ENCODE measurements at regions not wholly inside any gene's neighbourhood (a gene's known extent, or its start where the extent isn't known, plus 50 kb on each side); places are given as distances from the start of the nearest gene placed in this dataset.

GRCh38 chr12:46499901-46500300 lies 127.3 kb upstream of the SLC38A2 start:
- Histone ChIP-seq H3K27ac (ENCODE audit: low read length, poor library complexity, severe bottlenecking) (no peak overlapping the region), H3K9ac (ENCODE audit: low read length) (no peak overlapping the region), H3K36me3 (ENCODE audit: control insufficient read depth in 1 of 2, insufficient read depth in 2 of 2, low read depth in 1 of 2, low read length in 2 of 2) (no peaks in the 10 kb centered on the region), H4K91ac (ENCODE audit: low read length) (no peak overlapping the region), H3K9me3 (ENCODE audit: control insufficient read depth, low read length) (peaks cover 29% of the 10 kb centered on the region), H3K79me1 (replicated peaks; ENCODE audit: low read length, poor library complexity, severe bottlenecking) (peaks cover 1% of the 10 kb centered on the region), H2AK5ac (ENCODE audit: low read length, severe bottlenecking) (no peak overlapping the region), H2BK12ac (ENCODE audit: low read length in 2 of 2) (no peak overlapping the region), H3K4me3 (ENCODE audit: insufficient read depth in 1 of 2, low read depth in 1 of 2, low read length in 2 of 2) (no peak overlapping the region), H3K23ac (ENCODE audit: low read length in 2 of 2) (no peak overlapping the region), H3K4me1 (ENCODE audit: control insufficient read depth, insufficient read depth, low read depth, low read length) (peaks cover 5% of the 10 kb centered on the region), H2BK120ac (ENCODE audit: low read depth, low read length) (no peak overlapping the region), H3K27me3 (ENCODE audit: control insufficient read depth in 1 of 2, insufficient read depth in 1 of 2, low read length in 2 of 2) (no peaks in the 10 kb centered on the region), H2AFZ (ENCODE audit: low read depth, low read length) (no peak overlapping the region), H3K14ac (ENCODE audit: low read length in 2 of 2) (no peak overlapping the region), H2BK5ac (ENCODE audit: low read depth, low read length, poor library complexity, severe bottlenecking) (no peak overlapping the region), H3K18ac (ENCODE audit: low read depth in 1 of 2, low read length in 2 of 2) (no peak overlapping the region), H3K4ac (ENCODE audit: low read depth in 1 of 2, low read length in 2 of 2) (no peak overlapping the region), H3K4me2 (ENCODE audit: low read length, poor library complexity, severe bottlenecking) (no peak overlapping the region), H4K8ac (ENCODE audit: low read length) (no peak overlapping the region), H2BK15ac (ENCODE audit: low read depth, poor library complexity, severe bottlenecking) (no peak overlapping the region)
- WGBS: no CpG with 5 or more reads among the region's 2 CpGs
- DNase-seq: no peak

GRCh38 chr12:46499226-46499625 lies 126.7 kb upstream of the SLC38A2 start:
- Histone ChIP-seq H3K4me3 (ENCODE audit: insufficient read depth in 1 of 2, low read depth in 1 of 2, low read length in 2 of 2) (no peak overlapping the region), H3K4ac (ENCODE audit: low read depth in 1 of 2, low read length in 2 of 2) (no peak overlapping the region), H2AFZ (ENCODE audit: low read depth, low read length) (no peak overlapping the region), H2BK15ac (ENCODE audit: low read depth, poor library complexity, severe bottlenecking) (no peak overlapping the region), H3K9me3 (ENCODE audit: control insufficient read depth, low read length) (peaks cover 29% of the 10 kb centered on the region), H3K14ac (ENCODE audit: low read length in 2 of 2) (no peak overlapping the region), H3K79me1 (replicated peaks; ENCODE audit: low read length, poor library complexity, severe bottlenecking) (peaks cover 1% of the 10 kb centered on the region), H2BK12ac (ENCODE audit: low read length in 2 of 2) (no peak overlapping the region), H3K36me3 (ENCODE audit: control insufficient read depth in 1 of 2, insufficient read depth in 2 of 2, low read depth in 1 of 2, low read length in 2 of 2) (no peaks in the 10 kb centered on the region), H4K91ac (ENCODE audit: low read length) (no peak overlapping the region), H3K23ac (ENCODE audit: low read length in 2 of 2) (no peak overlapping the region), H3K27ac (ENCODE audit: low read length, poor library complexity, severe bottlenecking) (no peak overlapping the region), H3K4me2 (ENCODE audit: low read length, poor library complexity, severe bottlenecking) (no peak overlapping the region), H4K8ac (ENCODE audit: low read length) (no peak overlapping the region), H3K18ac (ENCODE audit: low read depth in 1 of 2, low read length in 2 of 2) (no peak overlapping the region), H2BK5ac (ENCODE audit: low read depth, low read length, poor library complexity, severe bottlenecking) (no peak overlapping the region), H2AK5ac (ENCODE audit: low read length, severe bottlenecking) (no peak overlapping the region), H3K27me3 (ENCODE audit: control insufficient read depth in 1 of 2, insufficient read depth in 1 of 2, low read length in 2 of 2) (no peaks in the 10 kb centered on the region), H2BK120ac (ENCODE audit: low read depth, low read length) (no peak overlapping the region), H3K4me1 (ENCODE audit: control insufficient read depth, insufficient read depth, low read depth, low read length) (peaks cover 5% of the 10 kb centered on the region), H3K9ac (ENCODE audit: low read length) (no peak overlapping the region)
- no peak for DNase-seq
- 100% methylated on average over 1 of the region's 1 CpG for WGBS

- H3K14ac ChIP-seq (ENCODE audit: low read length in 2 of 2): no peak overlapping the region
- no peak overlapping the region for H3K27ac ChIP-seq (ENCODE audit: low read length, poor library complexity, severe bottlenecking)
- no peaks in the 10 kb centered on the region for H3K36me3 ChIP-seq (ENCODE audit: control insufficient read depth in 1 of 2, insufficient read depth in 2 of 2, low read depth in 1 of 2, low read length in 2 of 2)
- H2BK12ac ChIP-seq (ENCODE audit: low read length in 2 of 2): no peak overlapping the region
- H3K4me3 ChIP-seq (ENCODE audit: insufficient read depth in 1 of 2, low read depth in 1 of 2, low read length in 2 of 2): no peak overlapping the region
- H3K4me2 ChIP-seq (ENCODE audit: low read length, poor library complexity, severe bottlenecking): no peak overlapping the region
- no peak overlapping the region for H4K91ac ChIP-seq (ENCODE audit: low read length)
- H2BK15ac ChIP-seq (ENCODE audit: low read depth, poor library complexity, severe bottlenecking): no peak overlapping the region
- no peak overlapping the region for H3K4ac ChIP-seq (ENCODE audit: low read depth in 1 of 2, low read length in 2 of 2)
- peaks cover 1% of the 10 kb centered on the region for H3K79me1 ChIP-seq (replicated peaks; ENCODE audit: low read length, poor library complexity, severe bottlenecking)
- no peak for DNase-seq
- peaks cover 18% of the 10 kb centered on the region for H3K9me3 ChIP-seq (ENCODE audit: control insufficient read depth, low read length)
- no peak overlapping the region for H2AK5ac ChIP-seq (ENCODE audit: low read length, severe bottlenecking)
- no peaks in the 10 kb centered on the region for H3K27me3 ChIP-seq (ENCODE audit: control insufficient read depth in 1 of 2, insufficient read depth in 1 of 2, low read length in 2 of 2)
- peaks cover 5% of the 10 kb centered on the region for H3K4me1 ChIP-seq (ENCODE audit: control insufficient read depth, insufficient read depth, low read depth, low read length)
- no peak overlapping the region for H2AFZ ChIP-seq (ENCODE audit: low read depth, low read length)
- WGBS: no CpG with 5 or more reads among the region's 1 CpG
- no peak overlapping the region for H2BK5ac ChIP-seq (ENCODE audit: low read depth, low read length, poor library complexity, severe bottlenecking)
- no peak overlapping the region for H3K18ac ChIP-seq (ENCODE audit: low read depth in 1 of 2, low read length in 2 of 2)
- H4K8ac ChIP-seq (ENCODE audit: low read length): no peak overlapping the region
- H3K9ac ChIP-seq (ENCODE audit: low read length): no peak overlapping the region
- H3K23ac ChIP-seq (ENCODE audit: low read length in 2 of 2): no peak overlapping the region
- H2BK120ac ChIP-seq (ENCODE audit: low read depth, low read length): no peak overlapping the region
Measured at GRCh38 chr12:46497739-46498138, 125.2 kb upstream of the SLC38A2 start.

GRCh38 chr12:46494424-46494823 lies 121.9 kb upstream of the SLC38A2 start:
- H3K27me3 ChIP-seq (ENCODE audit: control insufficient read depth in 1 of 2, insufficient read depth in 1 of 2, low read length in 2 of 2): no peaks in the 10 kb centered on the region
- WGBS: no CpG with 5 or more reads among the region's 1 CpG
- H2BK5ac ChIP-seq (ENCODE audit: low read depth, low read length, poor library complexity, severe bottlenecking): no peak overlapping the region

More at GRCh38 chr12:46494424-46494823, 121.9 kb upstream of the SLC38A2 start:
- DNase-seq: peak; percentile 58
- Histone ChIP-seq H3K4ac (ENCODE audit: low read depth in 1 of 2, low read length in 2 of 2) (no peak overlapping the region), H3K23ac (ENCODE audit: low read length in 2 of 2) (no peak overlapping the region), H4K91ac (ENCODE audit: low read length) (no peak overlapping the region), H3K18ac (ENCODE audit: low read depth in 1 of 2, low read length in 2 of 2) (no peak overlapping the region), H2AFZ (ENCODE audit: low read depth, low read length) (no peak overlapping the region), H2BK15ac (ENCODE audit: low read depth, poor library complexity, severe bottlenecking) (no peak overlapping the region), H4K8ac (ENCODE audit: low read length) (no peak overlapping the region), H3K4me3 (ENCODE audit: insufficient read depth in 1 of 2, low read depth in 1 of 2, low read length in 2 of 2) (no peak overlapping the region), H2AK5ac (ENCODE audit: low read length, severe bottlenecking) (no peak overlapping the region), H3K27ac (ENCODE audit: low read length, poor library complexity, severe bottlenecking) (peak overlapping the region; percentile 95), H3K9ac (ENCODE audit: low read length) (no peak overlapping the region), H3K14ac (ENCODE audit: low read length in 2 of 2) (no peak overlapping the region), H2BK12ac (ENCODE audit: low read length in 2 of 2) (no peak overlapping the region), H3K9me3 (ENCODE audit: control insufficient read depth, low read length) (no peaks in the 10 kb centered on the region), H3K36me3 (ENCODE audit: control insufficient read depth in 1 of 2, insufficient read depth in 2 of 2, low read depth in 1 of 2, low read length in 2 of 2) (no peaks in the 10 kb centered on the region), H2BK120ac (ENCODE audit: low read depth, low read length) (no peak overlapping the region), H3K79me1 (replicated peaks; ENCODE audit: low read length, poor library complexity, severe bottlenecking) (peaks cover 4% of the 10 kb centered on the region), H3K4me1 (ENCODE audit: control insufficient read depth, insufficient read depth, low read depth, low read length) (peaks cover 7% of the 10 kb centered on the region), H3K4me2 (ENCODE audit: low read length, poor library complexity, severe bottlenecking) (no peak overlapping the region)
